Loucy (cell line): ENCODE measurements at regions not wholly inside any gene's neighbourhood (a gene's known extent, or its start where the extent isn't known, plus 50 kb on each side); places are given as distances from the start of the nearest gene placed in this dataset.

Experiments
- EZH2phosphoT487 ChIP-seq: fragments of 200-600 bp; IDR thresholded peaks from 2 replicates; pipeline ENCODE4 v1.6.1; 2018; ENCODE audit warnings: antibody characterized with exemption, mild to moderate bottlenecking, moderate library complexity, borderline replicate concordance
- TF ChIP-seq, protein P1 (sequence below): fragments of 200-600 bp; sonication (generic); conservative IDR thresholded peaks from 2 replicates; pipeline ENCODE4 v1.5.1; 2014; ENCODE audit warnings: mild to moderate bottlenecking, antibody characterized with exemption, low read length

DNA sequence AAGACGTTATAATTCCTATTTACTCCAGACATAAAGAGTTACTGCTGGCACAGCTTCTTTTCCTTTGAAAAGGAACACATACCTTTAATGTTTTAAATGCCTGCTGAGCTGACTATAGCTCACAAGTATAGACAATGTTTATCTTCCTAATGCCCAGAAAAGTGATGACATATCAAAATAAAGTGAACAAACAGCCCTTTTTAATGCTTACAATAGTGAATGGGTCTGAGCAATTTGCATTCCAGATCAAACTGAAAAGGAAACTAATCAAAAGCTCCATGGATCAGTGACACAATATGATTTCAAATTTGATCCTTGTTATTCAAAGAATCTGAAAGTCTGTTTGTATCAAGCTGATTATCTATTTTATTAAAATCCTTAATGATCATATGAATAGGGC lies 233.6 kb upstream of the SEMA3E start:
- TF ChIP-seq, protein P1, sequence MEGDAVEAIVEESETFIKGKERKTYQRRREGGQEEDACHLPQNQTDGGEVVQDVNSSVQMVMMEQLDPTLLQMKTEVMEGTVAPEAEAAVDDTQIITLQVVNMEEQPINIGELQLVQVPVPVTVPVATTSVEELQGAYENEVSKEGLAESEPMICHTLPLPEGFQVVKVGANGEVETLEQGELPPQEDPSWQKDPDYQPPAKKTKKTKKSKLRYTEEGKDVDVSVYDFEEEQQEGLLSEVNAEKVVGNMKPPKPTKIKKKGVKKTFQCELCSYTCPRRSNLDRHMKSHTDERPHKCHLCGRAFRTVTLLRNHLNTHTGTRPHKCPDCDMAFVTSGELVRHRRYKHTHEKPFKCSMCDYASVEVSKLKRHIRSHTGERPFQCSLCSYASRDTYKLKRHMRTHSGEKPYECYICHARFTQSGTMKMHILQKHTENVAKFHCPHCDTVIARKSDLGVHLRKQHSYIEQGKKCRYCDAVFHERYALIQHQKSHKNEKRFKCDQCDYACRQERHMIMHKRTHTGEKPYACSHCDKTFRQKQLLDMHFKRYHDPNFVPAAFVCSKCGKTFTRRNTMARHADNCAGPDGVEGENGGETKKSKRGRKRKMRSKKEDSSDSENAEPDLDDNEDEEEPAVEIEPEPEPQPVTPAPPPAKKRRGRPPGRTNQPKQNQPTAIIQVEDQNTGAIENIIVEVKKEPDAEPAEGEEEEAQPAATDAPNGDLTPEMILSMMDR: no peak
- TF ChIP-seq EZH2phosphoT487: no peak
